DMS114 treated with DMSO at 0.1 percent for 48 hours (cell line): ENCODE measurements at regions not wholly inside any gene's neighbourhood (a gene's known extent, or its start where the extent isn't known, plus 50 kb on each side); places are given as distances from the start of the nearest gene placed in this dataset.
"Not testable (repeated sequence)": the region's sequence is repeated elsewhere in the genome, so short reads cannot be mapped to it uniquely, and the experiment has no call there.

ENCODE experiments used
- DNase-seq: peaks from one replicate; lab custom pipeline; 2025; ENCODE audit not compliant: unreplicated experiment; lab: John Stamatoyannopoulos, UW

DNA sequence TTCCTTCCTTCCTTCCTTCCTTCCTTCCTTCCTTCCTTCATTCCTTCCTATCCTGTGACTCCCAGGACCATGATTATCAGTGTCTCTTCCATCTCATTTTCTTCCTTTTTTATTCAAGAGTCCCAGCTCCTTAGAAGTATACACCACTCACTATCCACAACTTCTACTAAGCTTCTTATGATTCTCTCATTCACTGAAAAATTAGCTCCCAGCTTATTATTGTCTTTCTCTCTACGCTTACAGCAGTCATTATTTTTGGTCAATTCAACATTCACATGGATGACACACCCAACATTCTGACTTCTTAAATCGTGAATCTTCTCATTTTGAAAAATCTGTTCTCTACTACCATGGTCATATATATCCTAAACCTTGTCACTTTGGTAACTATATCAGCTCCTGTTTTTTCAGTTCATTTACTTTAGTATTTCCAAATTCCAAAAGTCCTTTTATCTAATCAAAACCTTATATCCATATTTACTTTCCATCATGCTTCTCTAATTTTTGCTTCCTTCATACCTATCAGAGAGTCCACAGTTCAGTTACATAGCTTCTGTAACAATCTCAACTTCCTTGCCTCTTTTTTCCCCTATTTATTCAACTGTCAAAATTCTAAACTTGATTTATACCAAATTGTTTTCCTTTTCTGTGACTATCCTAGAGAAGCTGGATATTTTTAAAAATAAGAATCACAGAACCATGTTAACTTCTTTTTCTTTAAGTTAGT lies 677.5 kb downstream of the RAPGEF2 start:
- DNase-seq: no peak

DNA sequence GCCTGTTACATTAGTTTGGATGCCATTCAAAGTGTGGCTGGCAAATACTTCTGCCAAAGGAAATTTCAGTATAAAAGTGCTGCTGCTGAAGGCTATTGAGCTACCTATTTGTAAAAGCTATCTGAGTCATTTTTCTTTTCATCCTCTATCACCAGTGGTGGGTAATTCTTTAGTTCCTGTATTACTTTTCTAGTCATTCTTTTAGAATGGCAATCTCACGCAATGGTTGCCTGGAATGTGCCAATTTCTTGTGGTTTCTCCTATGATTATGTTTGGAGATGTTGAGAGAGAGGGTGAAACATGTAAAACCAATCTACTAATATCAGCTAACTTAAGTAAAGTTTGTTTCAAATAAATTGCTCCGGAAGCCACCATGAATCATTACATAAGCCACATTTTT lies 685.0 kb downstream of the RAPGEF2 start:
- no peak for DNase-seq

DNA sequence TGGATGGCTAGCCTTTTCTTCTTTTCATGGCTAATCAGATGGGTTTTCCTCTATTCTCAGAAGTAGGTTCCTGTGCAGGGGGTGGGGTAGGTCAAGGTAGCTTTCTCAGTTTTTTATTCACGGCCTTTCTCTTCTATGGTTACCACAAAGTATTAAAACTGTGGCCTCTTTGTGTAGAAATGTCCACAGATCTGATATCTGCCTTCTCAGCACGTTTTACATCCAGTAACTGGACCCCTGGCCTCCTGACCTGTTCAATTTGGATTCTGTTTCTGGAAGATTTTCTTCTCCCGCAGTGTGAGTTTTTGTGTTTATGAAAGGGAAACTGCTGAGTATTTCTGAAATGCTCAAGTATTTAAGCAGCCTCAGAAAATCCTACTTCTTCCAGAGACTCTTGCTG lies 688.5 kb downstream of the RAPGEF2 start:
- no peak for DNase-seq

DNA sequence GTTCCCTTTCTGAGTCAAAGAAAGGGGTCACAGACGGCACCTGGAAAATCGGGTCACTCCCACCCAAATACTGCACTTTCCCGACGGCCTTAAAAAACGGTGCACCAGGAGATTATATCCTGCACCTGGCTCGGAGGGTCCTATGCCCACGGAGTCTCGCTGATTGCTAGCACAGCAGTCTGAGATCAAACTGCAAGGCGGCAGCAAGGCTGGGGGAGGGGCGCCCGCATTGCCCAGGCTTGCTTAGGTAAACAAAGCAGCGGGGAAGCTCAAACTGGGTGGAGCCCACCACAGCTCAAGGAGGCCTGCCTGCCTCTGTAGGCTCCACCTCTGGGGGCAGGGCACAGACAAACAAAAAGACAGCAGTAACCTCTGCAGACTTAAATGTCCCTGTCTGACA lies 701.7 kb downstream of the RAPGEF2 start:
- DNase-seq: not testable (repeated sequence)

DNA sequence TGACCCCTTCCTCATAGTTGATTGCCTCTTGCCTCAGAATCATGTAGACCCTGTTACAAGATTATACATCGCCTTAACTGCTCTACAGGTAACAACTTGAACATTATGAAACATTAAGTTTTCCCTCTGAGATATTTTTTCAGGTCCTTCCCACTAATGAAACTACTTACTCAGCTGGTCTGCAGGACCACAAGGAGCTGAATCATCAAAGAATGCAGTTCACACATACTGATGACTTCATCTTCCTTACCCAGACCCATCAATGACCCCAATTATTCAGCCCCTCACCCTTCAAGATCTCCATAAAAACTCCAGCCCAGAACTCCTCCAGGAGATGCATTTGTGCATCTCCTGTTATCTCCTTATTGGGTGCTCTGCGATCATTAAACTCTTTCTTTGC lies 720.9 kb downstream of the RAPGEF2 start:
- no peak for DNase-seq

DNA sequence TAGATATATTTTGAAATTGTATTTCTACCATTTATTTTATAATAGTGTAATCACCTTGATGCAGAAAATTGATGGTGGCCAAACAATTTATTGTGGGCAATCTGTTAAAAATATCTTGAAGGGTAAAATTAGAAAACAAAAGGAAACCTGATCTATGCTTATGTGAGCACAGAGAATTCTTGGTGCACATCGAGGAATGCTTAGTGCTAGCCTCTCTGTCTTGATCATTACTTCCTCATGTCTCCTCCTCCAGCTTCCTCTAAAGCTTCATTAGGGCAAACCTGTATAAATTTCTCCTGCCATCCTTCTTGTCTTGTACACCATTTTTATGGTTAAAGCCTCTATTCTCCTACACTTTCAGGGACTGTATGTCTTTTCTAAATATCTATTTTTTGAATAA lies 725.8 kb downstream of the RAPGEF2 start:
- no peak for DNase-seq

DNA sequence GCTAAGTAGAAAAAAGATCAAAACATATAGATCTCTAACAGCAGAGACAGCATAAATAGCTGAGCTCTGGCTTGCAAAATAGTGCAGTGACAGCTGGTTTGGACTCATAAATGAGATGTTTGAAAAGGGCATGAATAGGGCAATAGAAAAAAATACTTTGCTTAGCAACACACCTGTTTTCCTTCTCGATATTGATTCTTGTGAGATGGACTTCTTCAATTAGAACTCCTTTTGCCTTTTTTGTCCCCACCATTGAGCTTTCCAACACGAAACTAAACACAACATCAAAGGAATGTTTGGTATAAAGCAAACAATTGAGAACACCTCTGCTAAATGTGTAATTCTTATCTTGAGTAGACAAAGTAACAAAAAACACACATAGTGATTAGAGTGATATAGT lies 726.3 kb downstream of the RAPGEF2 start:
- no peak for DNase-seq

DNA sequence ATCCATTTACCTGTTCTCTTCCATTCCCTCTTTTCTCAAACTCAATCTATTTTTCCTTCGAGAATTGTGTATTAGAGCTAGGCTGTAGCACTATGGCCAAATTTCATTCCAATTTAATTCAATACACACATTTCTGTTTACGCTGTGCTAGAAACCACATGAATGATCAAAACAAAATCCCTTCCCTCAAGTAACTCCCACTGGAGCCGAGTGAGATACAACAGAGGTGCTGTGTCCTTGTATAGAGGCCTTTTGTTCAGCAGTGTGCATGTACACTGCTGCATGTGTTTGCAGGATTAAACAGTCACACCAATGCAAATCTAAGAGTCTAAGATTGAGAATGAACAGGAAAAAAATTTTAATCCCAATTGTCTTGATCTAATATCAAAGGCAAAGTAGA lies 734.2 kb downstream of the RAPGEF2 start:
- DNase-seq: no peak

DNA sequence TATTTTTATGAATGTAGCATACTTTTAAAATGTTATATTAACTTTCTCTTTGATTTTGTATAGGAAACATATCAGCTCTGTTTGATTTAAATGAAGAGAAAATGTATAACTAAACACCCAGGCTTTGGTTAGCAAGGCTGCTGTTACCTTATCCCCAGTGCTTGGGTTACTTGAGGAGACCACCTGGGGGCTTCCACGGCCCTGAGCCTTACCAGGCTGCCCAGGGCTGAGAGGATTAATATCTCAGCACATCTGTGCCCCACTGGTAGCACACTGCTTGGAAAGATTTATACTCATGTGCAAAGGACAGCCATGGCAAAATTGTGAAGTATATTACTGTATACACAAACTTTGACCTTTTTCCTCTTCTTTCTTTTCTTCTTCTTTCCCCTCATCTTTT lies 752.9 kb downstream of the RAPGEF2 start:
- DNase-seq: no peak

DNA sequence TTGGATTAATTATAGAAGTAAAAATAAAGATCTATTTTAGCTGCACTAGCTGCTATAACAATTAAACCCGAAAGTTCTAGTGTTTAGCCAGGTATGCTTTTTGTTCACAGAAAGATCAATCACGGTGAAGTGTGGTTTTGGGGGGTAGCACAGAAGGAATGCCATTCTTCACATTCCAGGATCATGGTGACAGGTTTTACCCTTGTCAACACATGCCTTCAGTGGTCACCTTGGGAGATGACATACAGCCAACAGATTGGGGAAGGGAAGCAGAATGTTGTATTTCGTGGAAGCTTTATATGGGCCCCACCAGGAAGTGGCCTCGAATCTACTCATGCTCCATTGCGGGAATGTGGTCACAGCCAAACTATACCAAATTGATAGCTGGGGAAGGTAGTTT lies 753.6 kb downstream of the RAPGEF2 start:
- no peak for DNase-seq

DNA sequence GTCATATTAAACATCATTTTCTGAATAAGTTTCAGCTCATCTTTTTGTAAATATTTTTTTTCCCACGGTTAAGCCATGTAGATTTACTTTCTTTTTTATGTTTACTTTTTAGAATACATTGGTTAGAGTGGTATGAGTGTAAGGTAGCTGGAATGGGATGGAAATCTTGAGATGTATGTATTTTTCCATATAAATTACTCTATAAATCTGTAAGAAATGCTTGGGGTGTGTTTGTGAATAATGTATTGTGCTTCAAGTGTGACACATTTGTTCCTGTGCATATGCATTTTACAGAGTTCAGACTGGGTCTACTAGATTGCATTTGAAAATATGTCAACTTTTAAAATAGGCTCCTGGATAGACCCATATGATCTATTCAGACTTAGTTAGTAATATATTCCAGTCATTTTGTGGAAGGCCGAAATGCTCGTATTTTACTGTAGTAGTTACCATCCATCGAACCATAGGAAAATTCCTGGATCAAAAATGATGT lies 756.8 kb downstream of the RAPGEF2 start:
- DNase-seq: no peak

DNA sequence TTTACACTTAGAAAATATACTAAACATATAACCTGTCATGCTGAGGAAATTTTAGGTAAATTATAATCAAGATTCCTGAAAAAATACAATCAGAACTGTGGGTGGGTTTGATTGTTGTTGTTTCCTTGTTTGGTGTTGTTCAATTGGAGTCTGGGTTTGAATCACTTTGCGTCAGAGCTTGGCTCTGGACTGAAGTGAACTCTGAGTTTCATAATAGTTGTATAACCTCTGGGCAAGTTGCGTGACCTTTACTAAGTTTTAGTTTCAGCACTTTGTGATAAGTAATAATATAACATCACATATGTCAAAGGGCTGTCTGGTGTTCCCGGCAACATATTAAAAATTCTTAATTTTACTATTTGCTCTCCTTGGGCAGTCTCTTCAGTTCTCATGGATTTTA lies 758.1 kb downstream of the RAPGEF2 start:
- no peak for DNase-seq

DNA sequence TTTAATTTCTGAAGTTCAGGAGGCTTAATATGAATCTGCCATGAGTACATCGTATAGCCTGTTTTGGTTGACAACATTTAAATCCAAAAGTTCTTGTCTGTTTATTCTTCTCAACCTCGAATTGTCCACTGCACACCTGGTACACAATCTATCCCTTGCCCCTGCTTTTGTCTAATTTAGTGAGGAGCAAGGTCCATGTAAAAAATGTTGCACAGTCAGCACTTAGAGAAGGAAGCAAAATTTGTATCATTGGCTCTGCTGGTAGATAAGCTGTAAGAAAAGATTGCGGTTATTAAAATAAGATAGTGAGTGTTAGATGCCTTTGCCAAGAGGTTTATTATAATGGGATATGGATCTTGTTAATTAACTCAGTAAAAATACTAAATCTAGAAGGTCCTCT lies 761.5 kb downstream of the RAPGEF2 start:
- DNase-seq: no peak

DNA sequence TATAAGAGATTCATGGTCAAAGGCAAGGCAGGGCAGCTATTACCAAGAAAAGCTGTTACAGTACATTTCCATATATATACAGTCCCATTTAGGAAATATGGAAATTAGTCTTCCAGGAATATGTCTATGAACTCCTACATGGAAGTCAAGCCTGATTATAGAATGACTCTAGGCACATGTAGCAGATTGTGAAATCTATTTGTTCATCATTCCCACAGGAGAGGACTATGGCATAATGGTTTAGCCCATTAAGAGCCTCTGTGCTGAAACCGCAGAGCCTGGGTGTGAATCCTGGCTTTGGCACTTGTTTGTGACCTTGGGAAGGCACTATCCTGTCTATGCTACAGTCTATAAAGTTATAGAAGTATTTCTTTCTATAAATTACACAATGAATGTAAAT lies 764.8 kb downstream of the RAPGEF2 start:
- no peak for DNase-seq

DNA sequence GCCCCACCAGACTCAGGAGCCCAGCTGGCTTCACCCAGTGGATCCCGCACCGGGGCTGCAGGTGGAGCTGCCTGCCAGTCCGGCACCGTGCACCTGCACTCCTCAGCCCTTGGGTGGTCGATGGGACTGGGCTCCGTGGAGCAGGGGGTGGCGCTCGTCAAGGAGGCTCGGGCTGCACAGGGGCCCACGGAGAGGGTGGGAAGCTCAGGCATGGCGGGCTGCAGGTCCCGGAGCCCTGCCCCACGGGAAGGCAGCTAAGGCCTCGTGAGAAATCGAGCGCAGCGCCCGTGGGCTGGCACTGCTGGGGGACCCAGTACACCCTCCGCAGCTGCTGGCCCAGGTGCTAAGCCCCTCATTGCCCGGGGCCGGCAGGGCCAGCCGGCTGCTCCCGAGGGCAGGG lies 766.1 kb downstream of the RAPGEF2 start:
- not testable (repeated sequence) for DNase-seq

DNA sequence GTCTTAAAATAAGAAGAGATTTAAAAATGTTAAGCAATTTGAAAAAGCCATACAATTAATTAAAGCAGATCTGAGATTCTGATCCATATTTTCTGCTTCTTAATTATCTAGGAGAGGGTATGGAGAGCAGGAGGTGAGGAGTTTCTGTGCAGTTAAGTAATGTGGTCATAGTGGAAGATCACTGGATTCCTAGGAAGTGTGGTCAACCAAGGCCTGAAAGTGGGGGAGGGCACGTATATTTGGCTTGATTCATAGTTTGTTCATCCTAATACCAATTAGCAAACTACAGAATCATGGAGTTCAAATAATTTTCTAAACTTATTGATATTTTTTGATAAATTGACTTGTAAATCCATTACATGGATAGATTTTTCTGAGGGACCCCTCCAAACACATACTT lies 768.3 kb downstream of the RAPGEF2 start:
- DNase-seq: no peak

DNA sequence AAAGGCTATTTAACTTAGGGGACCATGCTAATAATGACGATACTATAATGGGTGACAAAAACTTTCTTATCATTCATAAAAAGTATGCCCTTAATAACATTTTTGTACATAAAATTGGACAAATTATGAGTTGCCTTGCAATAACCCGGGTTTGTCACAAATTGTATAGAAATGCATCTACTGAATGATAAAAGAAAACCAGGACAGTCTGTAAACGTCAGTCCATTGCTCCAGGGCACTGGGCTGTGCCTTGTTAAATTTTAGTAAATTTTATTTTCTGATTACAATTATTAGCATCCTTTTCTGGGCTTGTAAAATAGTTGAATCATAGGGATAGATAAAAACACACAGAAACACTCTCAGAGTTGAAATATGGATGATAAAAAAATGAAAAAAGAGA lies 778.3 kb downstream of the RAPGEF2 start:
- no peak for DNase-seq

DNA sequence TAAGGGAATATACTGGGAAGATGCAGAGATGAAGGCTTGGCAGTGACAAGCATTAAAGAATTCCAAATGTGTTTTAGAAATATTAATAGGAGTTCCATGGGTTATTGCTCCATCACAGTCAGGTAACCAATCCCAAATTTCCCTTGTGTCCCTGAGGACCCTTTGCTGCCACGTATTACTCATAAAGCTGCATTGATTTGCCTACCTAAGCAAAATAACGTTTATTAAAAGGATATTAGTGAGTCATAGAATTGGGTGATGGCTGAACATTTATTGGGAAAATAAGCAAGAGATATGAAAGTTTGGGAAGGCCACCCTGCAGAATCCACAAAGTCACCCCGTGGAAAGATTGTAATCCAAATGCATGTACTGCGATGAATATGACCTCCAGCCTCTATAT lies 782.1 kb downstream of the RAPGEF2 start:
- DNase-seq: no peak

DNA sequence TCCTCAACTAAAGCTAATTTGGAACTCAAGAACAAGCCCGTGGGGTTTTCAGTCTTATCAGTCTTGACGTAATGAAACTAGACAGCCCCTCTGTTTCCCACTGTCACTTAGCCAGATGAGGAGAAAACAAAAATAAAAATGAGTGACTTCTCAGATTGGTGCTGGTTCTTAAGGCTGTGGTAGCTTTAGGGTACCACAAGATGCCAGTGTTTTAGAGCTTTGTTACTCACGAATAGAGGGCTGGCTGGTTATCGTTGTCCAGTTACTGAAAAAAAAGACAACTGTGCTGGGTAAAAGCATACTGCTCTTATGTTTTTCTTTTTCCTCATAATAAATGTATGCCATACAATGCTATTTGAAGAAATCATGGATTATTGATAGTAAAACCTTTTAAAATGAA lies 796.7 kb downstream of the RAPGEF2 start:
- no peak for DNase-seq

DNA sequence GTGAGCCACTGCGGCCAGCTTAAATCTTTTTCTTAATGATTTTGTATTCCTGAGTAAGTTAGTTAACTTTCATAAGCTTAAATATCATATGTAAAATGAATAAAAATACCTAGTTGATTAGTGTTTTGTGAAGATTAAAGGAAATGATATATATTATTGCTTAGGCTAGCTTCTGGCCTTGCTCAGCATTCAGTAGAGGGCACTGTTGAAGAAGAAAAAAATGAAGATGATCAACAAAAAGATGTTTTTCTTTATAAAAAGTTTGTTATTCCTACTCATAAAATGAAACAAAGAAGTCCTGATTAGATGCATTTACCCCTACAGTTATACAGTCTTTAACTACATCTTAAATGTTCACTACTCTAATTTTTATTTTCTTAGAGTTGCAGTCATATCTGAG lies 797.7 kb downstream of the RAPGEF2 start:
- DNase-seq: no peak

DNA sequence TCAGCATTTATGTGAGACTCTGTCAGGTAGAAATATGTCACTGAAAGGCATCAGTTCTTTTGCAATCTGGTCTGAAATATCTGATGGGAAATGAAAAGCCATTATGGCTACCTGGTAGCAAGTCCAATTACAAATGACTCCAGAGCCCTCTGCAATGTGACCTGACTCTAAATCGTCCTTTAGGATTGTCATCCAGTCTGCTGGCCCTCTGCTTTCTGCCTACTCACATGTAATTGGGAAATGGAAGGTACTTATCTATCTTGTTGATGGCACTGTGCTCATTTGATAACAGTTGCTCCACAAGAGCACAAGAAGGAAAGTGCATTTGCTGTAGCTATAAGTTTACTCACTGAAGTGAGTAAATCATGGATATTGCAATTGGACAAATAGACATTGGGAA lies 799.8 kb downstream of the RAPGEF2 start:
- DNase-seq: no peak

DNA sequence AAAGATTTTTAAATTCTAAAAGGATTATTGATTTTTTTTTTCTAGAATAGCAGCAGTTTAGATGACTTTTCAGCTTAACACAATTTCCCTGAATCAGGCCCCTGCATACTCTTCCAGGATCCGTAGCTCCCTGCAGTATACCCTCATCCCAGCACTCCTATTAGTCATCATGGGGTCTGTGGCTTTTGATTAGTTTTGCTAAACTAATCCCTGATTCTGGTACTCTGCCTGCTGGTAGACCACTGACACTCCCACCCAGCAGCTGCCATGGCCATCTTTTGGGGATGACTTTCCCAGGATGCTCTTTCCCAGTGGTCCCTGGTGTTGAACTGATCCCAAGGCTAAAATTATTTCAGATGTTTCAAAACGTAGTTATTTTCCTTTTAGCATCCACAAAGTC lies 802.0 kb downstream of the RAPGEF2 start:
- no peak for DNase-seq

DNA sequence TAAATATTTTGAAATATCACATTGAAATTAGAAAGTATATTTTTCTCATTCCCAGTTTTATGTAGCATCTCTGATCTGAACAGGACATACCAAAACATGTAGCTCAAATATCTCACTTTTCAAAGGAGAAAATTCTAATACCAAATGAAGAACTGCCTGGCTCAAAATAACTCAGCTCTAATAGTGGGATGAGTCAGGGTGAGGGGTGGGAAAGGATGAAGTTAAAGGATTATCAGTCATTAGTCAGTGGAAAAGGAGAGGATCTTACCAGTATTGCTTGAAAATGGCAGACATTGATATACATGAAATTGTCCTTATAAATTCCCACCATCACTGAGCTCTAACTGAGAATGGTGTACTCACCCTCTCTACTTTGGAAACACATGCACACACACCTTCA lies 803.2 kb downstream of the RAPGEF2 start:
- DNase-seq: no peak
